Body of pancreas (tissue), 4 donors: ENCODE measurements at regions not wholly inside any gene's neighbourhood (a gene's known extent, or its start where the extent isn't known, plus 50 kb on each side); places are given as distances from the start of the nearest gene placed in this dataset.

Experiments
- ATAC-seq: fragments of 150-250 bp; one replicate; pipeline ENCODE4 v1.9.1; 2016
- DNase-seq, 4 donors: peaks; one replicate each; pipeline ENCODE4 v3.0.0-alpha.2; 2019
- H3K27ac ChIP-seq, 4 donors: fragments of 200-600 bp; sonication (generic); 1 replicate in 3 of 4; 2 replicates in 1 of 4; pipeline versions ENCODE4 v1.5.1 to v1.6.1; 2016 to 2019; ENCODE audit warnings: mild to moderate bottlenecking in 1 of 4, mixed read lengths in 1 of 4, moderate library complexity in 1 of 4
- H3K27me3 ChIP-seq, 2 donors: fragments of 200-600 bp; sonication (generic); one replicate each; pipeline ENCODE4 v1.6.0; 2016; ENCODE audit warnings: mild to moderate bottlenecking in 1 of 2
- H3K36me3 ChIP-seq, 2 donors: fragments of 200-600 bp; sonication (generic); replicated peaks in 1 of 2; 2 replicates each; pipeline ENCODE4 v1.5.1; 2016; ENCODE audit warnings: low read depth in 2 of 2; ENCODE audit not compliant: insufficient read depth in 1 of 2
- H3K4me1 ChIP-seq: fragments of 200-600 bp; sonication (generic); one replicate; pipeline ENCODE4 v1.6.0; 2016
- H3K4me3 ChIP-seq, 2 donors: fragments of 200-600 bp; sonication (generic); 1 replicate in 1 of 2; 2 replicates in 1 of 2; pipeline ENCODE4 v1.5.1; 2016 to 2019
- H3K9me3 ChIP-seq, 3 donors: fragments of 200-600 bp; sonication (generic); 1 replicate in 2 of 3; 2 replicates in 1 of 3; pipeline ENCODE4 v1.5.1; 2016
- CTCF ChIP-seq, 7 experiments: fragments of 450-650 bp in 4 of 7; fragments of 200-600 bp in 3 of 7; sonication (generic) in 3 of 7; IDR thresholded peaks; one replicate each; pipeline ENCODE4 v1.5.1; 2016 to 2019; ENCODE audit warnings: antibody characterized with exemption in 7 of 7
- POLR2A ChIP-seq, 3 donors: fragments of 450-650 bp; IDR thresholded peaks; one replicate each; pipeline ENCODE4 v1.6.1; 2016; ENCODE audit warnings: antibody characterized with exemption in 3 of 3, mild to moderate bottlenecking in 2 of 3
- WGBS, 2 donors: methylation state at CpG; one replicate each; pipeline ENCODE4 v1.1.5; 2017; 5-methylcytosine and 5-hydroxymethylcytosine counted together
- intact Hi-C: fragments of 100-400 bp; cut with DNase I; formaldehyde crosslinking; loops from one replicate; pipeline ENCODE4 v1.15.1; 2023

DNA sequence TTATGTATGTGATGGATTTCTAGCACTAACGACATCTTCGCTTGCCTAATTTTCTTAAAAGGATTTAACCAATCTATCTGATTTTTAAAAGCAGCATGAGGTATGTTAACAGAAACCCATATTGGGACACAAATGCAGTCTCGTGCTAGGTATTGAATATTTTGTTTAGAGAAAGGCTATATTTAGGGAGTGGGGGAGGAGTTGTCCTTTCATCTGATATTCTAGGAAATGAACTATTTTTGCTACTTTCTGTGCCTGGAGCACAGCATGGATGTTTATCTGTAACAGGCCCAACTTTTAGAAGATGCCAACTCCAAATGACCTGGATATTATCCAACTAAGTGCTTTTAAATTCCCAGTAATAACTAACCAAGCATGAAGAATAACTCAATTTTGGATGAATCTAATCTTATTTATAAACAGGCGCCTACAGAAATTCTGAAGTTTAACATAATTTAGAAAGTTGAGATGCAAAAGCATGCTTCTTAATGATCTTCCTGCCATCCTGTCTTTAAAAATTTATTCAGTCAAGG lies 317.1 kb upstream of the CHD6 start:
- Histone ChIP-seq H3K27me3 (no peaks in the 10 kb centered on the region), H3K36me3 (no peaks in the 10 kb centered on the region), H3K27ac (no peak overlapping the region), H3K9me3 (peaks cover 0 to 2% (median 0%) of the 10 kb centered on the region in 3 donors), H3K4me1 (no peaks in the 10 kb centered on the region), H3K4me3 (no peak overlapping the region)
- DNase-seq (no peak), ATAC-seq (no peak)
- intact Hi-C loops = no loop called here
- 70 to 76% methylated on average over 4 of the region's 4 CpGs for WGBS, 2 donors
- no peak for TF ChIP-seq POLR2A (IDR thresholded peaks at IDR 0.05)
- TF ChIP-seq CTCF (IDR thresholded peaks at IDR 0.05) = no peak

DNA sequence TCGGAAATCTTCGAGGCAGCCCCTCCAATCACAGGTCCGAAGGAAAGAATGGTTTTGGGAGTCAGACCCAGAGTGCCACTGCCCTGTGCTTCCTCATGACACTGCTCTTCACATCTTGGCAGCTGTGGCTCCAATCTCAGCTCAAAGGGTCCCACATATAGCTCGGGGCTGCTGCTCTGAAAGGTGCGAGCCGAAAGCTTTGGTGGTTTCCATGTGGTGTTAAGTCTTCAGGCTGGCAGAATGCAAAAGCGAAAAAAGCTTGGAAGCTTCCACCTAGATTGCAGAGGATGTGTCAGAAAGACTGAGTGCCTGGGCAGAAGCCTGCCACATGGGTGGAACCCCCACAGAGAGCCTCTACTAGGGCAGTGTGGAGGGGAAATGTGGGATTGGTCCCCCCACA lies 314.3 kb upstream of the CHD6 start:
- no peak for DNase-seq
- intact Hi-C loops = no loop called here

DNA sequence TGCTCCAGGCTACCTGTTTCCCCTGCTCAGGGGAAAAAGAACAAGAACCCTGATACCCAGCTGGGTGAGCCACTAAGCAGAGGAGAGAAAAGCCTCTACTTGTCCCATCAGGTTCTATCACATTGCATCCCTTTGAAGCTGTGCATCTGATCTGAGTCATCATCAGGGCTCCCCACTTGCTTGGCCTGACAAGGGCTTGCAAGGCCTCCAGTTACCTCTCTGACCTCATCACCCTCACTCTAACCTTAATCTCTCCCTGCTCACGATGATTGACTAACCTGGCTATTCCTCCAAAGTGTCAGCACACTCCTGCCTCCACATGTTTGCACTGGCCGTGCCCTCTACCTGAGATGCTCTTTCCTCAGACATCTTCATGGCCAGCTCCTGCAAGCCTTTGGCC lies 309.5 kb upstream of the CHD6 start:
- no peaks in the 10 kb centered on the region for H3K36me3 ChIP-seq
- no peak overlapping the region for H3K27ac ChIP-seq
- no peak for TF ChIP-seq POLR2A (IDR thresholded peaks at IDR 0.05)
- TF ChIP-seq CTCF (IDR thresholded peaks at IDR 0.05) = no peak
- 42 to 54% methylated on average over 2 of the region's 2 CpGs for WGBS, 2 donors
- ATAC-seq (no peak), DNase-seq (no peak)
- intact Hi-C loops = no loop called here
- peaks cover 0 to 6% (median 0%) of the 10 kb centered on the region in 3 donors for H3K9me3 ChIP-seq
- H3K4me1 ChIP-seq = no peaks in the 10 kb centered on the region
- H3K27me3 ChIP-seq = peaks cover 0 to 6% of the 10 kb centered on the region in 2 donors
- H3K4me3 ChIP-seq = no peak overlapping the region

More for the DNA sequence above, 314.3 kb upstream of the CHD6 start:
- 70 to 78% methylated on average over 7 of the region's 7 CpGs for WGBS, 2 donors
- H3K27ac ChIP-seq = no peak overlapping the region
- no peak overlapping the region for H3K4me3 ChIP-seq
- TF ChIP-seq CTCF (IDR thresholded peaks at IDR 0.05) (no peak), POLR2A (IDR thresholded peaks at IDR 0.05) (no peak)
- H3K4me1 ChIP-seq = no peaks in the 10 kb centered on the region
- H3K9me3 ChIP-seq = peaks cover 0 to 6% (median 0%) of the 10 kb centered on the region in 3 donors
- no peak for ATAC-seq
- no peaks in the 10 kb centered on the region for H3K36me3 ChIP-seq
- no peaks in the 10 kb centered on the region for H3K27me3 ChIP-seq

GRCh38 chr20:41927189-41927588 lies 309.0 kb upstream of the CHD6 start:
- WGBS, 2 donors = 49 to 60% methylated on average over 2 of the region's 2 CpGs
- Histone ChIP-seq H3K27me3 (peaks cover 0 to 6% of the 10 kb centered on the region in 2 donors), H3K9me3 (peaks cover 0 to 6% (median 0%) of the 10 kb centered on the region in 3 donors), H3K4me1 (no peaks in the 10 kb centered on the region), H3K36me3 (no peaks in the 10 kb centered on the region), H3K27ac (no peak overlapping the region), H3K4me3 (no peak overlapping the region)
- intact Hi-C loops = no loop called here
- ATAC-seq (no peak), DNase-seq (no peak)
- TF ChIP-seq CTCF (IDR thresholded peaks at IDR 0.05) (no peak), POLR2A (IDR thresholded peaks at IDR 0.05) (no peak)

- no peaks in the 10 kb centered on the region for H3K4me1 ChIP-seq
- DNase-seq (no peak), ATAC-seq (no peak)
- H3K4me3 ChIP-seq = no peak overlapping the region
- H3K36me3 ChIP-seq = no peaks in the 10 kb centered on the region
- H3K27ac ChIP-seq = no peak overlapping the region
- peaks cover 0 to 6% of the 10 kb centered on the region in 2 donors for H3K27me3 ChIP-seq
- intact Hi-C loops = no loop called here
- peaks cover 0 to 6% (median 0%) of the 10 kb centered on the region in 3 donors for H3K9me3 ChIP-seq
- WGBS, 2 donors = 55 to 64% methylated on average over 4 of the region's 4 CpGs
- TF ChIP-seq CTCF (IDR thresholded peaks at IDR 0.05) (no peak), POLR2A (IDR thresholded peaks at IDR 0.05) (no peak)
These were observed 307.3 kb upstream of the CHD6 start for GRCh38 chr20:41925476-41925875.
